ENCODE measurements at regions not wholly inside any gene's neighbourhood (a gene's known extent, or its start where the extent isn't known, plus 50 kb on each side); places are given as distances from the start of the nearest gene placed in this dataset.

- no peak for TF ChIP-seq EWSR1 (IDR thresholded peaks at IDR 0.05; ENCODE audit: borderline replicate concordance, low read depth, partially characterized antibody)
- TF ChIP-seq, protein P1, sequence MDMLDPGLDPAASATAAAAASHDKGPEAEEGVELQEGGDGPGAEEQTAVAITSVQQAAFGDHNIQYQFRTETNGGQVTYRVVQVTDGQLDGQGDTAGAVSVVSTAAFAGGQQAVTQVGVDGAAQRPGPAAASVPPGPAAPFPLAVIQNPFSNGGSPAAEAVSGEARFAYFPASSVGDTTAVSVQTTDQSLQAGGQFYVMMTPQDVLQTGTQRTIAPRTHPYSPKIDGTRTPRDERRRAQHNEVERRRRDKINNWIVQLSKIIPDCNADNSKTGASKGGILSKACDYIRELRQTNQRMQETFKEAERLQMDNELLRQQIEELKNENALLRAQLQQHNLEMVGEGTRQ (CRISPR knock-in tag; IDR thresholded peaks at IDR 0.05): no peak
- TF ChIP-seq POLR2A (conservative IDR thresholded peaks at IDR 0.05): no peak
- TF ChIP-seq CBX3 (IDR thresholded peaks at IDR 0.05; ENCODE audit: borderline replicate concordance in 1 of 2, low read length in 2 of 2): no peak
- TF ChIP-seq ZNF274 (IDR thresholded peaks at IDR 0.05; ENCODE audit: borderline replicate concordance, low read depth, low read length): no peak
- TF ChIP-seq EP300 (IDR thresholded peaks at IDR 0.05; ENCODE audit: low read length): no peak
- TF ChIP-seq, protein P2, sequence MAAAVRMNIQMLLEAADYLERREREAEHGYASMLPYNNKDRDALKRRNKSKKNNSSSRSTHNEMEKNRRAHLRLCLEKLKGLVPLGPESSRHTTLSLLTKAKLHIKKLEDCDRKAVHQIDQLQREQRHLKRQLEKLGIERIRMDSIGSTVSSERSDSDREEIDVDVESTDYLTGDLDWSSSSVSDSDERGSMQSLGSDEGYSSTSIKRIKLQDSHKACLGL (CRISPR knock-in tag; IDR thresholded peaks at IDR 0.05; ENCODE audit: borderline replicate concordance, poor library complexity, severe bottlenecking): no peak
- TF ChIP-seq CTCF (IDR thresholded peaks at IDR 0.05 in 2 of 3, conservative IDR thresholded peaks at IDR 0.05 in 1 of 3; ENCODE audit: insufficient read depth in 2 of 3, low read depth in 1 of 3, low read length in 3 of 3): no peak
- no peak for TF ChIP-seq MTF1 (CRISPR knock-in tag; IDR thresholded peaks at IDR 0.05; ENCODE audit: borderline replicate concordance)
- no peak for TF ChIP-seq JUNB (CRISPR knock-in tag; conservative IDR thresholded peaks at IDR 0.05)
Observed at GRCh38 chr2:8549273-8549922, 132.5 kb upstream of the ID2 start.

Measured in K562 (cell line).